Adipocyte (in vitro differentiated cells): ENCODE measurements at regions not wholly inside any gene's neighbourhood (a gene's known extent, or its start where the extent isn't known, plus 50 kb on each side); places are given as distances from the start of the nearest gene placed in this dataset.
A peak's percentile ranks its signal among the peaks of the same experiment; 100 is the strongest.
"Not testable (repeated sequence)": the region's sequence is repeated elsewhere in the genome, so short reads cannot be mapped to it uniquely, and the experiment has no call there.

Experiments
- DNase-seq: peaks from one replicate; pipeline ENCODE4 v3.0.0-alpha.2; 2015; ENCODE audit warnings: low read depth
- H3K27me3 ChIP-seq: replicated peaks from 2 replicates; pipeline ENCODE4 v1.7.0; 2013; ENCODE audit warnings: mild to moderate bottlenecking, low read length, moderate library complexity; ENCODE audit not compliant: control insufficient read depth, insufficient read depth
- H3K36me3 ChIP-seq: 2 replicates; pipeline ENCODE4 v1.7.0; 2013; ENCODE audit warnings: low read length, mild to moderate bottlenecking, moderate library complexity; ENCODE audit not compliant: control insufficient read depth, insufficient read depth, severe bottlenecking
- H3K4me1 ChIP-seq: 2 replicates; pipeline ENCODE4 v1.7.0; 2013; ENCODE audit warnings: mild to moderate bottlenecking, low read length, moderate library complexity; ENCODE audit not compliant: control insufficient read depth, insufficient read depth
- H3K4me3 ChIP-seq: 2 replicates; pipeline ENCODE4 v1.7.0; 2013; ENCODE audit warnings: mild to moderate bottlenecking, low read length, moderate library complexity
- H3K9ac ChIP-seq: 2 replicates; pipeline ENCODE4 v1.7.0; 2013; ENCODE audit warnings: mild to moderate bottlenecking, low read length, moderate library complexity
- H3K9me3 ChIP-seq: 2 replicates; pipeline ENCODE4 v1.7.0; 2013; ENCODE audit warnings: mild to moderate bottlenecking, low read length, moderate library complexity; ENCODE audit not compliant: control insufficient read depth

DNA sequence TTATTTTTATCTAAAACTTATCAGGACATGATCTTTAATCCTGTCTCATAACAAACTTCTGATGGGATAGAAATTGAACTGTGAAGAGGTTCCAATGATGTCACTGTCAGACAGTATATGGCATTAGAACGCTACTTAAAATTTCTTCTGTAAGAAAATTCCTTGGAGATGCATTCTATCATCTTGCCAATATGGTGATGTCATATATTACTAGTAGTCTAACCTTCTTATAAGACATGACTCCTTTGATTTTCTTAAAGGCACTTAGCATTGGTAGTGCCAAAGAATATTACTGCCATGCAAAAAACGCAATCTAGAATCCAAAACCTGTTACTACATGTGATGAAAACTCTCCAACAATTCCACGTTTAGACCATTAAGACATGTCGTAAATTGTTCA, 131.1 kb downstream of the SLC25A46 start:
- Histone ChIP-seq H3K27me3 (no peaks in the 10 kb centered on the region), H3K4me1 (peaks cover 10% of the 10 kb centered on the region), H3K4me3 (no peak overlapping the region), H3K36me3 (no peaks in the 10 kb centered on the region), H3K9me3 (no peaks in the 10 kb centered on the region), H3K9ac (no peak overlapping the region)
- DNase-seq: no peak

GRCh38 chr5:110872200-110872599, 133.4 kb downstream of the SLC25A46 start:
- H3K9ac ChIP-seq: no peak overlapping the region
- no peaks in the 10 kb centered on the region for H3K9me3 ChIP-seq
- no peaks in the 10 kb centered on the region for H3K36me3 ChIP-seq
- no peak for DNase-seq
- H3K27me3 ChIP-seq: no peaks in the 10 kb centered on the region
- H3K4me3 ChIP-seq: no peak overlapping the region
- peaks cover 13% of the 10 kb centered on the region for H3K4me1 ChIP-seq

DNA sequence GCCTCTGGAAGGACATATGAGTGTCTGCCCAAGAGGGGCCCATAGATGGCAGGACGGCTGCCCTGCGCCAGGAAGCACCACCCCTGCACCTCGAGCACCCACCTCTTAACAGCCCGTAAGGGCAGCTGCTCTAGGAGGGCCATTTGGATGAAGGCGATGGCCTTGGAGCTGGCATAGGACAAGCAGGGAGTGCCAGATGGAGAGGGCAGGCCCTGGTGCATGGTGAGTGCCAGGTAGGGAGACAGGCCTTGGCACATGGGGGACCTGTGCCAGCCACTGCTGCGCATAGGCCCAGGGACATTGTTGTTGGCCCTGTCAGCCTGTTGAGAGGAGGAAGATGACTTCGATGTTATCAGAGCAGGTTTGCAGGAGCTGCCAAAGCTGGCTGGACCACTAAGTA, 134.2 kb downstream of the SLC25A46 start:
- no peak for DNase-seq
- Histone ChIP-seq H3K36me3 (no peaks in the 10 kb centered on the region), H3K9ac (no peak overlapping the region), H3K4me3 (no peak overlapping the region), H3K4me1 (peaks cover 13% of the 10 kb centered on the region), H3K9me3 (no peaks in the 10 kb centered on the region), H3K27me3 (no peaks in the 10 kb centered on the region)

- H3K36me3 ChIP-seq: no peaks in the 10 kb centered on the region
- peak overlapping the region; percentile 46 for H3K9ac ChIP-seq
- no peak for DNase-seq
- no peaks in the 10 kb centered on the region for H3K9me3 ChIP-seq
- H3K4me1 ChIP-seq: peaks cover 13% of the 10 kb centered on the region
- no peaks in the 10 kb centered on the region for H3K27me3 ChIP-seq
- H3K4me3 ChIP-seq: no peak overlapping the region
These were observed 135.1 kb downstream of the SLC25A46 start for GRCh38 chr5:110873773-110874437.

- H3K4me3 ChIP-seq, H3K27me3 ChIP-seq, DNase-seq, H3K9ac ChIP-seq, H3K36me3 ChIP-seq, H3K9me3 ChIP-seq: not testable (repeated sequence)
- H3K4me1 ChIP-seq: peaks cover 13% of the 10 kb centered on the region
These were observed 136.3 kb downstream of the SLC25A46 start for GRCh38 chr5:110875115-110875514.

DNA sequence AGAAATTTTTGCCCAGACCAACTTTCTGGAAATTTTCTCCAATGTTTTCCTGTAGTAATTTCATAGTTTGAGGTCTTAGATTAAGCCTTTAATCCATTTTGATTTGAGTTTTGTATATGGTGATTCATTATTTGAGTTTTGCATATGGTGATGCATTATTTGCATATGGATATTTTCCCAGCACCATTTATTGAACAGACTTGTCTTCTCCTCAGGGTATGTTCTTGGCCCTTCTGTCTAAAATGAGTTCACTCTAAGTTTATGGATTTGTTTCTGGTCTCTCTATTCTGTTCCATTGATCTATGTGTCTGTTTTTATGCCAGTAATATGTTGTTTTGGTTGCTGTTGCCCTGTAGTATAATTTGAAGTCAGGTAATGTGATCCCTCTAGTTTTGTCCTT, 139.3 kb downstream of the SLC25A46 start:
- Histone ChIP-seq H3K9ac (no peak overlapping the region), H3K36me3 (no peaks in the 10 kb centered on the region), H3K4me3 (no peak overlapping the region), H3K4me1 (peaks cover 24% of the 10 kb centered on the region), H3K9me3 (peaks cover 18% of the 10 kb centered on the region), H3K27me3 (no peaks in the 10 kb centered on the region)
- no peak for DNase-seq

- peaks cover 20% of the 10 kb centered on the region for H3K9me3 ChIP-seq
- no peaks in the 10 kb centered on the region for H3K36me3 ChIP-seq
- no peak overlapping the region for H3K4me3 ChIP-seq
- H3K9ac ChIP-seq: no peak overlapping the region
- H3K27me3 ChIP-seq: no peaks in the 10 kb centered on the region
- peaks cover 30% of the 10 kb centered on the region for H3K4me1 ChIP-seq
- DNase-seq: no peak
These were observed 140.9 kb downstream of the SLC25A46 start for GRCh38 chr5:110879675-110880074.

GRCh38 chr5:110880413-110880812, 141.6 kb downstream of the SLC25A46 start:
- H3K9me3 ChIP-seq: peaks cover 20% of the 10 kb centered on the region
- no peak overlapping the region for H3K4me3 ChIP-seq
- H3K4me1 ChIP-seq: peaks cover 26% of the 10 kb centered on the region
- no peaks in the 10 kb centered on the region for H3K36me3 ChIP-seq
- DNase-seq: peak; percentile 92
- no peaks in the 10 kb centered on the region for H3K27me3 ChIP-seq
- H3K9ac ChIP-seq: peak overlapping the region; percentile 53

DNA sequence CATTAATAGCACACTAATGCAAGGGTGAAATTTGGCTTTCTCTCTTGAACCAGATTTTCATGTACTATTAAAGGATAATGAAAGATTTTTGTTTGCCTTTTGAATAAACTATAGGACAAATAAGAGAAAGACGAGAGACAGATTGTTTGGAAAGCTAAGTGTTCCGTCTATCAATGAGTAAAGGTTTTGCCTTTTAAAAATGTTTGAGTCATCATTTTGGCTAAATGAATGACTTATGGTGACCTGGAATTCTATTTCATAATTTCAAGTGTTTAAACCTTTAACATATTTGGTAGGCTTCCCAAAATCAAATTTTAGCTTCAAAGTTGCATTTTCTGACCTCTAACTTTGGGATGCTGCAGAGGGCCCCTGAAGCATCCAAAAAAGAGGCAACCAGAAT, 145.2 kb downstream of the SLC25A46 start:
- H3K4me1 ChIP-seq: peaks cover 26% of the 10 kb centered on the region
- H3K9ac ChIP-seq: peak overlapping the region; percentile 39
- no peaks in the 10 kb centered on the region for H3K36me3 ChIP-seq
- DNase-seq: peak; percentile 67
- H3K27me3 ChIP-seq: no peaks in the 10 kb centered on the region
- H3K9me3 ChIP-seq: peaks cover 26% of the 10 kb centered on the region
- H3K4me3 ChIP-seq: no peak overlapping the region

DNA sequence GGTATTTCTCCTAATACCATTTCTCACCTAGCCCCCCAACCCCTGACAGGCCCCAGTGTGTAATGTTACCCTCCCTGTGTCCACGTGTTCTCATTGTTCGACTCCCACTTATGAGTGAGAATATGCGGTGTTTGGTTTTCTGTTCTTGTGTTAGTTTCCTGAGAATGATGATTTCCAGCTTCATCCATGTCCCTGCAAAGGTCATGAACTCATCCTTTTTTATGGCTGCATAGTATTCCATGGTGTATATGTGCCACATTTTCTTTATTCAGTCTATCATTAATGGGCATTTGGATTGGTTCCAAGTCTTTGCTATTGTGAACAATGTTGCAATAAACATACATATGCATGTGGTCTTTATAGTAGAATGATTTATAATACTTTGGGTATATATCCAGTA, 148.4 kb downstream of the SLC25A46 start:
- not testable (repeated sequence) for H3K4me3 ChIP-seq, H3K9ac ChIP-seq, DNase-seq, H3K27me3 ChIP-seq, H3K36me3 ChIP-seq
- Histone ChIP-seq H3K9me3 (peaks cover 16% of the 10 kb centered on the region), H3K4me1 (peaks cover 15% of the 10 kb centered on the region)

GRCh38 chr5:110893854-110894483, 155.2 kb downstream of the SLC25A46 start:
- not testable (repeated sequence) for H3K9me3 ChIP-seq, H3K27me3 ChIP-seq, H3K4me3 ChIP-seq, H3K36me3 ChIP-seq, H3K4me1 ChIP-seq, H3K9ac ChIP-seq, DNase-seq

DNA sequence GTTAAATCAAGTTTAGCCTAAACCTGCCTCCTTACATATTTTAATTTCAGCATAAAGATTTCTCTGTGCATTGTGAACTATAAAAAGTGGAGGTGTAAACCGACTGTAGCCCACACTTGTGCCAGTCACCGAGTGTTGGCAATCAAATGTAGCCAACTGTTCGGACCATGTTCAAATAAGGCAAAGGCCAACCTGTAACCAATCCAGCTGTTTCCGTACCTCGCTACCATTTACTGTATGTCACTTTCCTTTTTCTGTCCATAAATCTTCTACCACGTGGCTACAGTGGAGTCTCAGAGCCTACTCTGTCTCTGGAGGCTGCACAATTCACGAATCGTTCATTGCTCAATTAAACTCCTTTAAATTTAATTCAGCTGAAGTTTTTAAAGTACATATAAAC, 156.0 kb downstream of the SLC25A46 start:
- no peaks in the 10 kb centered on the region for H3K36me3 ChIP-seq
- H3K9me3 ChIP-seq: no peaks in the 10 kb centered on the region
- no peak overlapping the region for H3K9ac ChIP-seq
- H3K27me3 ChIP-seq: no peaks in the 10 kb centered on the region
- peaks cover 9% of the 10 kb centered on the region for H3K4me1 ChIP-seq
- DNase-seq: no peak
- no peak overlapping the region for H3K4me3 ChIP-seq
